ENCODE measurements at regions not wholly inside any gene's neighbourhood (a gene's known extent, or its start where the extent isn't known, plus 50 kb on each side); places are given as distances from the start of the nearest gene placed in this dataset.

DNA sequence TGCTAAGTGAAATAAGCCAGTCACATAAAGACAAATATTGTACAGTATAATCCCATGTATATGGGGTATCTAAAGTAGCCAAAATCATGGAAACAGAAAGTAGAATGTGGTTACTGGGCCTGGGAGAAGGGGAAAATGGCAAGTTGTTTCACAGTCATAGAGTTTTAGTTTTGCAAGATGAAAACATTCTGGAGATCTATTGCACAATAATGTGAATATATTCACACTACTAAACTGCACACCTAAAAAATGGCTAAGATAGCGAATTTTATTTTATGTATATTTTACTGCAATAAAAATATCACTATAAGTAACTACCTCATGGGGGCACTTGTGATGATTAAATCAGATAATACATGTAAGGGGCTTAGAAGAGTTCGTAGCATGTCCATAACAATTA is 72.0 kb upstream of the ARHGAP32 start:
- Histone ChIP-seq H3K23ac (ENCODE audit: low read depth, low read length, poor library complexity) (no peak overlapping the region), H3K9me3 (replicated peaks in 1 of 2; ENCODE audit: control insufficient read depth in 2 of 2, insufficient read depth in 1 of 2, low read depth in 1 of 2, low read length in 2 of 2) (peaks cover 0 to 9% of the 10 kb centered on the region in 2 donors), H3K9ac (ENCODE audit: low read depth, low read length, poor library complexity) (no peak overlapping the region), H2AK5ac (ENCODE audit: low read depth, low read length) (no peak overlapping the region), H2BK120ac (ENCODE audit: low read depth, low read length) (no peak overlapping the region), H2BK15ac (ENCODE audit: low read length) (no peak overlapping the region), H2BK5ac (ENCODE audit: low read length) (no peak overlapping the region), H3K79me1 (ENCODE audit: low read depth, low read length) (no peaks in the 10 kb centered on the region), H4K91ac (ENCODE audit: low read depth, low read length, poor library complexity) (no peak overlapping the region), H3K4me3 (ENCODE audit: low read length in 2 of 2) (no peak overlapping the region), H4K8ac (ENCODE audit: low read depth, low read length) (no peak overlapping the region), H3K27ac (replicated peaks; ENCODE audit: low read length) (no peak overlapping the region), H2AFZ (ENCODE audit: low read length) (no peak overlapping the region), H3K36me3 (replicated peaks in 1 of 2; ENCODE audit: control insufficient read depth in 2 of 2, insufficient read depth in 2 of 2, low read length in 2 of 2) (peaks cover 0 to 30% of the 10 kb centered on the region in 2 donors), H3K4me1 (ENCODE audit: control insufficient read depth in 2 of 2, insufficient read depth in 1 of 2, low read depth in 1 of 2, low read length in 2 of 2) (peaks cover 4 to 33% of the 10 kb centered on the region in 2 donors), H3K18ac (ENCODE audit: low read length) (no peak overlapping the region), H2BK12ac (ENCODE audit: low read length) (no peak overlapping the region), H3K14ac (ENCODE audit: low read length) (no peak overlapping the region), H3K4me2 (ENCODE audit: insufficient read depth, low read length, poor library complexity, severe bottlenecking) (no peak overlapping the region), H3K27me3 (ENCODE audit: control insufficient read depth in 3 of 3, insufficient read depth in 3 of 3, low read depth in 1 of 3, low read length in 3 of 3) (no peaks in the 10 kb centered on the region), H3K4ac (ENCODE audit: low read length) (no peak overlapping the region)
- no peak for DNase-seq (ENCODE audit: low spot score)
- no CpG with 5 or more reads among the region's 2 CpGs for WGBS, 2 donors (ENCODE audit: extremely low coverage in 2 of 2, insufficient read length in 2 of 2, insufficient replicate concordance in 1 of 2)

DNA sequence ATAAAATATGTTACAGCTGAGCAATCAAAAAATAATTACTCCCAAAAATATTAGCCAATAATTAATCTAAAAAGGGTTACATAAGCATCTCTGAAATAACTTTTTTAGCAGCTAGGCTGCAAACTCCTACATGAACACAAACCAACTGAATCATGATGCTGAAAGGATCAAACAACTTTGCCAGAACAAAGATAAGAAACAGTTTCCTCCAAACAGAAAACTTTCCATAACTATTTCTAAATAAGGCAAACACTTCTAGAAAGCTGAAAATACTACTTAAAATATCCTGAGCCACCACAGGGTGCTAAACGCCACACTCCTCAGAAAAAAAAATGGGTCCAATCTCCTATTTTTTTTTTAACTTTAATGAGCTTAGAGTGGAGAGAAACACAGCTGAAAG is 68.6 kb upstream of the ARHGAP32 start:
- WGBS, 2 donors (ENCODE audit: extremely low coverage in 2 of 2, insufficient read length in 2 of 2, insufficient replicate concordance in 1 of 2), result no CpG with 5 or more reads among the region's 1 CpG
- H3K27ac ChIP-seq (replicated peaks; ENCODE audit: low read length), result no peak overlapping the region
- no peak for DNase-seq (ENCODE audit: low spot score)

DNA sequence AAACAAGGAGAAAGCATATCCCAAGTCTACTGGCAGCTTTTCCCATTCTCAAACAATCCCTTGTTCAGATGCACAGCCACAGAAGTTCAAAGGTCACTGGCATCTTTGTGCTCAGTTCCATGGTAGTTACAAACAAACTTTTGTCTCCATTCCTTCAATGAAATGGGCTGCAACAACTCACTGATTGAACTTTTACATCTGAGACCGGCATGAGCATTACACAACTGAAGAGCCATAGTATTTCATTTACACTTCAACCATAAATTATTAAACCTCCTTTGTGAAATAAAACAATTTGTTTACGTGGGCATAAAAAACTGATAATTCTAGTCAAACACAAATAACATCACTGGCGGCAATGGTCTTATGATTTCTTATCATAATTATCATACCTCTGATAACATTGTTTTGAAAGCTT is 67.8 kb upstream of the ARHGAP32 start:
- no CpG with 5 or more reads among the region's 3 CpGs for WGBS, 2 donors (ENCODE audit: extremely low coverage in 2 of 2, insufficient read length in 2 of 2, insufficient replicate concordance in 1 of 2)
- H2BK15ac ChIP-seq (ENCODE audit: low read length), result no peak overlapping the region
- H3K4me1 ChIP-seq (ENCODE audit: control insufficient read depth in 2 of 2, insufficient read depth in 1 of 2, low read depth in 1 of 2, low read length in 2 of 2), result peaks cover 2 to 33% of the 10 kb centered on the region in 2 donors
- no peak overlapping the region for H4K8ac ChIP-seq (ENCODE audit: low read depth, low read length)
- no peaks in the 10 kb centered on the region for H3K79me1 ChIP-seq (ENCODE audit: low read depth, low read length)
- H3K9ac ChIP-seq (ENCODE audit: low read depth, low read length, poor library complexity), result no peak overlapping the region
- no peak overlapping the region for H3K4me2 ChIP-seq (ENCODE audit: insufficient read depth, low read length, poor library complexity, severe bottlenecking)
- H2AK5ac ChIP-seq (ENCODE audit: low read depth, low read length), result no peak overlapping the region
- peak; percentile 74 for DNase-seq (ENCODE audit: low spot score)
- no peak overlapping the region for H2BK5ac ChIP-seq (ENCODE audit: low read length)
- peaks cover 0 to 14% of the 10 kb centered on the region in 2 donors for H3K36me3 ChIP-seq (replicated peaks in 1 of 2; ENCODE audit: control insufficient read depth in 2 of 2, insufficient read depth in 2 of 2, low read length in 2 of 2)
- no peaks in the 10 kb centered on the region for H3K27me3 ChIP-seq (ENCODE audit: control insufficient read depth in 3 of 3, insufficient read depth in 3 of 3, low read depth in 1 of 3, low read length in 3 of 3)
- H3K23ac ChIP-seq (ENCODE audit: low read depth, low read length, poor library complexity), result no peak overlapping the region
- no peak overlapping the region for H3K18ac ChIP-seq (ENCODE audit: low read length)
- H3K4me3 ChIP-seq (ENCODE audit: low read length in 2 of 2), result no peak overlapping the region
- H3K27ac ChIP-seq (replicated peaks; ENCODE audit: low read length), result no peak overlapping the region
- no peak overlapping the region for H3K4ac ChIP-seq (ENCODE audit: low read length)
- no peak overlapping the region for H2BK120ac ChIP-seq (ENCODE audit: low read depth, low read length)
- no peak overlapping the region for H4K91ac ChIP-seq (ENCODE audit: low read depth, low read length, poor library complexity)
- peaks cover 0 to 9% of the 10 kb centered on the region in 2 donors for H3K9me3 ChIP-seq (replicated peaks in 1 of 2; ENCODE audit: control insufficient read depth in 2 of 2, insufficient read depth in 1 of 2, low read depth in 1 of 2, low read length in 2 of 2)
- H3K14ac ChIP-seq (ENCODE audit: low read length), result no peak overlapping the region
- no peak overlapping the region for H2BK12ac ChIP-seq (ENCODE audit: low read length)
- no peak overlapping the region for H2AFZ ChIP-seq (ENCODE audit: low read length)

More for the DNA sequence above, 68.6 kb upstream of the ARHGAP32 start:
- H2BK5ac ChIP-seq (ENCODE audit: low read length), result no peak overlapping the region
- H4K91ac ChIP-seq (ENCODE audit: low read depth, low read length, poor library complexity), result no peak overlapping the region
- H3K18ac ChIP-seq (ENCODE audit: low read length), result no peak overlapping the region
- H2AFZ ChIP-seq (ENCODE audit: low read length), result no peak overlapping the region
- H4K8ac ChIP-seq (ENCODE audit: low read depth, low read length), result no peak overlapping the region
- no peak overlapping the region for H2BK120ac ChIP-seq (ENCODE audit: low read depth, low read length)
- H3K36me3 ChIP-seq (replicated peaks in 1 of 2; ENCODE audit: control insufficient read depth in 2 of 2, insufficient read depth in 2 of 2, low read length in 2 of 2), result peaks cover 0 to 18% of the 10 kb centered on the region in 2 donors
- H3K14ac ChIP-seq (ENCODE audit: low read length), result no peak overlapping the region
- H3K4ac ChIP-seq (ENCODE audit: low read length), result no peak overlapping the region
- H3K23ac ChIP-seq (ENCODE audit: low read depth, low read length, poor library complexity), result no peak overlapping the region
- H3K4me1 ChIP-seq (ENCODE audit: control insufficient read depth in 2 of 2, insufficient read depth in 1 of 2, low read depth in 1 of 2, low read length in 2 of 2), result peaks cover 2 to 33% of the 10 kb centered on the region in 2 donors
- H2BK15ac ChIP-seq (ENCODE audit: low read length), result no peak overlapping the region
- no peaks in the 10 kb centered on the region for H3K27me3 ChIP-seq (ENCODE audit: control insufficient read depth in 3 of 3, insufficient read depth in 3 of 3, low read depth in 1 of 3, low read length in 3 of 3)
- H3K79me1 ChIP-seq (ENCODE audit: low read depth, low read length), result no peaks in the 10 kb centered on the region
- no peak overlapping the region for H2AK5ac ChIP-seq (ENCODE audit: low read depth, low read length)
- H3K4me2 ChIP-seq (ENCODE audit: insufficient read depth, low read length, poor library complexity, severe bottlenecking), result no peak overlapping the region
- no peak overlapping the region for H3K9ac ChIP-seq (ENCODE audit: low read depth, low read length, poor library complexity)
- H3K4me3 ChIP-seq (ENCODE audit: low read length in 2 of 2), result no peak overlapping the region
- peaks cover 0 to 6% of the 10 kb centered on the region in 2 donors for H3K9me3 ChIP-seq (replicated peaks in 1 of 2; ENCODE audit: control insufficient read depth in 2 of 2, insufficient read depth in 1 of 2, low read depth in 1 of 2, low read length in 2 of 2)
- no peak overlapping the region for H2BK12ac ChIP-seq (ENCODE audit: low read length)

DNA sequence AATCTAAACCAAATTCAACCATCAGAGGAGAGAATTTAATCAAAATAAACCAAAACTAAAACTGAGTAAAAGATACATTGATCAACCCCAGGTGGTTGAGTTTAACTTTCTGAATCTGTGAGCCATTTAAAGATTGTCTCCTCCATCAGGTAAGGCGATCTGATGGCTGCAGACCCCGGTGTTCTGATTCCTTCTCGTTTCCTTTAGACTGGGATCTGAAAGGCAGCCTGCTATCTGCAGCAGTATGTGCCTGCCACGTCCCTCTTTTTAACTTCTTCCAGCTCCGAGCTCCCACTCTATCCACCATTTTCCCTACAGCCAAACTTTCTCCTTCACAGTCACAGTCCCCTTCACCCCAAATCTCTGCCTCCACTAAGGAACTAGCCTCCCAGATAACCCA is 66.1 kb upstream of the ARHGAP32 start:
- peaks cover 2 to 33% of the 10 kb centered on the region in 2 donors for H3K4me1 ChIP-seq (ENCODE audit: control insufficient read depth in 2 of 2, insufficient read depth in 1 of 2, low read depth in 1 of 2, low read length in 2 of 2)
- WGBS, 2 donors (ENCODE audit: extremely low coverage in 2 of 2, insufficient read length in 2 of 2, insufficient replicate concordance in 1 of 2), result no CpG with 5 or more reads among the region's 5 CpGs
- H4K91ac ChIP-seq (ENCODE audit: low read depth, low read length, poor library complexity), result no peak overlapping the region
- H3K27ac ChIP-seq (replicated peaks; ENCODE audit: low read length), result no peak overlapping the region
- H3K23ac ChIP-seq (ENCODE audit: low read depth, low read length, poor library complexity), result no peak overlapping the region
- no peak overlapping the region for H3K18ac ChIP-seq (ENCODE audit: low read length)
- no peak overlapping the region for H3K4ac ChIP-seq (ENCODE audit: low read length)
- H3K4me3 ChIP-seq (ENCODE audit: low read length in 2 of 2), result no peak overlapping the region
- no peaks in the 10 kb centered on the region for H3K79me1 ChIP-seq (ENCODE audit: low read depth, low read length)
- H2BK15ac ChIP-seq (ENCODE audit: low read length), result no peak overlapping the region
- no peak overlapping the region for H3K9ac ChIP-seq (ENCODE audit: low read depth, low read length, poor library complexity)
- H2BK120ac ChIP-seq (ENCODE audit: low read depth, low read length), result no peak overlapping the region
- H3K4me2 ChIP-seq (ENCODE audit: insufficient read depth, low read length, poor library complexity, severe bottlenecking), result no peak overlapping the region
- no peak overlapping the region for H3K14ac ChIP-seq (ENCODE audit: low read length)
- H4K8ac ChIP-seq (ENCODE audit: low read depth, low read length), result no peak overlapping the region
- H2BK5ac ChIP-seq (ENCODE audit: low read length), result no peak overlapping the region
- no peaks in the 10 kb centered on the region for H3K36me3 ChIP-seq (replicated peaks in 1 of 2; ENCODE audit: control insufficient read depth in 2 of 2, insufficient read depth in 2 of 2, low read length in 2 of 2)
- H3K9me3 ChIP-seq (replicated peaks in 1 of 2; ENCODE audit: control insufficient read depth in 2 of 2, insufficient read depth in 1 of 2, low read depth in 1 of 2, low read length in 2 of 2), result peaks cover 0 to 3% of the 10 kb centered on the region in 2 donors
- H2AFZ ChIP-seq (ENCODE audit: low read length), result no peak overlapping the region
- DNase-seq (ENCODE audit: low spot score), result no peak
- no peaks in the 10 kb centered on the region for H3K27me3 ChIP-seq (ENCODE audit: control insufficient read depth in 3 of 3, insufficient read depth in 3 of 3, low read depth in 1 of 3, low read length in 3 of 3)
- no peak overlapping the region for H2AK5ac ChIP-seq (ENCODE audit: low read depth, low read length)
- H2BK12ac ChIP-seq (ENCODE audit: low read length), result no peak overlapping the region
